ENCODE measurements at regions not wholly inside any gene's neighbourhood (a gene's known extent, or its start where the extent isn't known, plus 50 kb on each side); places are given as distances from the start of the nearest gene placed in this dataset.

- ChIA-PET POLR2A (ENCODE audit: unreplicated experiment) (no interaction called here), CTCF (no interaction called here)
- H3K36me3 ChIP-seq (ENCODE audit: low read depth, low read length), result no peaks in the 10 kb centered on the region
- H4K20me1 ChIP-seq (ENCODE audit: low read length), result no peaks in the 10 kb centered on the region
- BruUV-seq (replicated peaks), result no TSS peak
- TF ChIP-seq EZH2phosphoT487 (IDR thresholded peaks at IDR 0.05; ENCODE audit: borderline replicate concordance, low read length) (no peak), CTCF (conservative IDR thresholded peaks at IDR 0.05; ENCODE audit: low read depth, low read length) (no peak), EZH2 (IDR thresholded peaks at IDR 0.05; ENCODE audit: low read length, unreplicated experiment) (no peak)
- intact Hi-C loops (cut with micrococcal nuclease), result no loop called here
- H3K9me2 ChIP-seq (replicated peaks; ENCODE audit: low read length), result no peaks in the 10 kb centered on the region
- no peak overlapping the region for H3K4me3 ChIP-seq (ENCODE audit: low read length)
- no peaks in the 10 kb centered on the region for H3K4me1 ChIP-seq (ENCODE audit: insufficient read depth, low read length)
- no peak overlapping the region for H2AFZ ChIP-seq (ENCODE audit: low read length)
- ATAC-seq, result no peak
- H3F3A ChIP-seq (ENCODE audit: low read length, unreplicated experiment), result no peaks in the 10 kb centered on the region
- H3K9ac ChIP-seq (ENCODE audit: low read length), result no peak overlapping the region
- H3K9me3 ChIP-seq (ENCODE audit: low read length), result no peaks in the 10 kb centered on the region
- no peaks in the 10 kb centered on the region for H3K27me3 ChIP-seq (ENCODE audit: low read length)
- DNase-seq, result no peak
- H3K27ac ChIP-seq (ENCODE audit: low read length), result no peak overlapping the region
- no peaks in the 10 kb centered on the region for H3K79me2 ChIP-seq (ENCODE audit: low read length)
- no peak overlapping the region for H3K4me2 ChIP-seq (ENCODE audit: low read length)
Measured at GRCh38 chr4:132651196-132651595, 497.9 kb upstream of the PCDH10 start.

- Histone ChIP-seq H3K4me1 (ENCODE audit: insufficient read depth, low read length) (no peaks in the 10 kb centered on the region), H3K4me3 (ENCODE audit: low read length) (no peak overlapping the region), H3K79me2 (ENCODE audit: low read length) (no peaks in the 10 kb centered on the region), H3K27me3 (ENCODE audit: low read length) (no peaks in the 10 kb centered on the region), H3K27ac (ENCODE audit: low read length) (no peak overlapping the region), H2AFZ (ENCODE audit: low read length) (no peak overlapping the region), H3K9ac (ENCODE audit: low read length) (no peak overlapping the region), H3K9me3 (ENCODE audit: low read length) (no peaks in the 10 kb centered on the region), H3K4me2 (ENCODE audit: low read length) (no peak overlapping the region), H3F3A (ENCODE audit: low read length, unreplicated experiment) (no peaks in the 10 kb centered on the region), H3K36me3 (ENCODE audit: low read depth, low read length) (no peaks in the 10 kb centered on the region), H4K20me1 (ENCODE audit: low read length) (no peaks in the 10 kb centered on the region), H3K9me2 (replicated peaks; ENCODE audit: low read length) (no peaks in the 10 kb centered on the region)
- POLR2A ChIA-PET (ENCODE audit: unreplicated experiment), result no interaction called here
- no peak for TF ChIP-seq CTCF (conservative IDR thresholded peaks at IDR 0.05; ENCODE audit: low read depth, low read length)
- TF ChIP-seq EZH2 (IDR thresholded peaks at IDR 0.05; ENCODE audit: low read length, unreplicated experiment), result no peak
- no peak for TF ChIP-seq EZH2phosphoT487 (IDR thresholded peaks at IDR 0.05; ENCODE audit: borderline replicate concordance, low read length)
- DNase-seq (no peak), ATAC-seq (no peak)
- CTCF ChIA-PET, result no interaction called here
- no TSS peak for BruUV-seq (replicated peaks)
- intact Hi-C loops (cut with micrococcal nuclease), result no loop called here
Measured at GRCh38 chr4:132660181-132660580, 488.9 kb upstream of the PCDH10 start.

- intact Hi-C loops (cut with micrococcal nuclease), result no loop called here
- POLR2A ChIA-PET (ENCODE audit: unreplicated experiment), result no interaction called here
- no peak for ATAC-seq
- Histone ChIP-seq H3K4me1 (ENCODE audit: insufficient read depth, low read length) (no peaks in the 10 kb centered on the region), H4K20me1 (ENCODE audit: low read length) (no peaks in the 10 kb centered on the region), H2AFZ (ENCODE audit: low read length) (no peak overlapping the region), H3K27ac (ENCODE audit: low read length) (no peak overlapping the region), H3K4me3 (ENCODE audit: low read length) (no peak overlapping the region), H3F3A (ENCODE audit: low read length, unreplicated experiment) (no peaks in the 10 kb centered on the region), H3K4me2 (ENCODE audit: low read length) (no peak overlapping the region), H3K9me2 (replicated peaks; ENCODE audit: low read length) (no peaks in the 10 kb centered on the region), H3K27me3 (ENCODE audit: low read length) (no peaks in the 10 kb centered on the region), H3K9me3 (ENCODE audit: low read length) (no peaks in the 10 kb centered on the region), H3K9ac (ENCODE audit: low read length) (no peak overlapping the region), H3K36me3 (ENCODE audit: low read depth, low read length) (no peaks in the 10 kb centered on the region), H3K79me2 (ENCODE audit: low read length) (no peaks in the 10 kb centered on the region)
- no peak for DNase-seq
- BruUV-seq (replicated peaks), result no TSS peak
- TF ChIP-seq EZH2phosphoT487 (IDR thresholded peaks at IDR 0.05; ENCODE audit: borderline replicate concordance, low read length) (no peak), EZH2 (IDR thresholded peaks at IDR 0.05; ENCODE audit: low read length, unreplicated experiment) (no peak), CTCF (conservative IDR thresholded peaks at IDR 0.05; ENCODE audit: low read depth, low read length) (no peak)
- CTCF ChIA-PET, result no interaction called here
Measured at GRCh38 chr4:132662456-132662855, 486.6 kb upstream of the PCDH10 start.
